IMR-90 (cell line): ENCODE measurements at regions not wholly inside any gene's neighbourhood (a gene's known extent, or its start where the extent isn't known, plus 50 kb on each side); places are given as distances from the start of the nearest gene placed in this dataset.

Experiments
- ATAC-seq: fragments of 200-7000 bp; cut with Tn5 transposase; 2 replicates; pipeline ENCODE4 v1.9.1; 2020; ENCODE audit warnings: low read depth, mild to moderate bottlenecking, moderate library complexity
- BruUV-seq: library from RNA; stranded (reverse); fragments of 400-500 nt; replicated peaks from 2 replicates; lab custom pipeline; 2021; lab: Mats Ljungman, UMichigan
- CTCF ChIA-PET: fragments of 300-600 bp; formaldehyde crosslinking; extraction: SDS; loops from one replicate; lab custom pipeline; 2021; ENCODE audit warnings: antibody characterized with exemption; lab: Yijun Ruan, JAX
- POLR2A ChIA-PET: fragments of 300-600 bp; sonication (Branson Sonifier 250); formaldehyde crosslinking; loops from one replicate; lab custom pipeline; 2022; ENCODE audit warnings: antibody characterized with exemption; ENCODE audit not compliant: unreplicated experiment; lab: Charles Lee
- DNase-seq: peaks from one replicate; pipeline ENCODE4 v3.0.0; 2013
- H2AFZ ChIP-seq: replicated peaks from 2 replicates; pipeline ENCODE3; 2013; ENCODE audit warnings: low read length, mild to moderate bottlenecking; ENCODE audit not compliant: poor library complexity
- H2AK5ac ChIP-seq: 2 replicates; pipeline ENCODE4 v1.6.1; 2013; ENCODE audit warnings: low read depth, low read length, inconsistent platforms
- H2AK9ac ChIP-seq: replicated peaks from 2 replicates; pipeline ENCODE3; 2013; ENCODE audit warnings: mild to moderate bottlenecking, low read depth, low read length, moderate library complexity; ENCODE audit not compliant: poor library complexity
- H2BK120ac ChIP-seq: 2 replicates; pipeline ENCODE4 v1.6.1; 2013; ENCODE audit warnings: low read depth, low read length, inconsistent platforms
- H2BK15ac ChIP-seq: 3 replicates; pipeline ENCODE4 v1.6.1; 2013; ENCODE audit warnings: low read depth, low read length, inconsistent platforms
- H2BK20ac ChIP-seq: 2 replicates; pipeline ENCODE4 v1.6.1; 2013; ENCODE audit warnings: low read depth, mild to moderate bottlenecking, inconsistent platforms, low read length, moderate library complexity
- H2BK5ac ChIP-seq: 2 replicates; pipeline ENCODE4 v1.6.1; 2013; ENCODE audit warnings: mild to moderate bottlenecking, low read depth, low read length, inconsistent platforms; ENCODE audit not compliant: poor library complexity, severe bottlenecking
- H3K14ac ChIP-seq: replicated peaks from 2 replicates; pipeline ENCODE4 v1.6.1; 2013; ENCODE audit warnings: low read depth, low read length, inconsistent platforms
- H3K18ac ChIP-seq: 2 replicates; pipeline ENCODE4 v1.6.1; 2013; ENCODE audit warnings: low read depth, low read length, control low read depth
- H3K23ac ChIP-seq: 2 replicates; pipeline ENCODE4 v1.6.1; 2013; ENCODE audit warnings: low read depth, low read length, inconsistent platforms
- H3K27ac ChIP-seq: 2 replicates; pipeline ENCODE4 v1.5.1; 2013; ENCODE audit warnings: mild to moderate bottlenecking, control low read depth, low read length; ENCODE audit not compliant: insufficient read depth
- H3K27me3 ChIP-seq: 2 replicates; pipeline ENCODE4 v1.6.1; 2013; ENCODE audit warnings: low read length; ENCODE audit not compliant: control insufficient read depth, insufficient read depth
- H3K36me3 ChIP-seq: 2 replicates; pipeline ENCODE4 v1.6.1; 2013; ENCODE audit warnings: low read length, mixed read lengths; ENCODE audit not compliant: control insufficient read depth, insufficient read depth
- H3K4ac ChIP-seq: 2 replicates; pipeline ENCODE4 v1.6.1; 2013; ENCODE audit warnings: low read depth, low read length, inconsistent platforms
- H3K4me1 ChIP-seq: 2 replicates; pipeline ENCODE4 v1.6.1; 2013; ENCODE audit warnings: low read length, mixed read lengths; ENCODE audit not compliant: control insufficient read depth, insufficient read depth
- H3K4me2 ChIP-seq: 2 replicates; pipeline ENCODE4 v1.6.1; 2013; ENCODE audit warnings: low read depth, mild to moderate bottlenecking, control low read depth, low read length, moderate library complexity
- H3K4me3 ChIP-seq: 2 replicates; pipeline ENCODE4 v1.5.1; 2013; ENCODE audit warnings: low read depth, mild to moderate bottlenecking, control low read depth, low read length, moderate library complexity; ENCODE audit not compliant: insufficient read depth
- H3K56ac ChIP-seq: 2 replicates; pipeline ENCODE4 v1.6.1; 2013; ENCODE audit warnings: low read length, inconsistent platforms; ENCODE audit not compliant: insufficient read depth; ENCODE audit errors: extremely low read depth
- H3K79me1 ChIP-seq, 2 experiments: 2 replicates each; pipeline ENCODE4 v1.6.1; 2013; ENCODE audit warnings: low read length in 2 of 2, inconsistent platforms in 1 of 2, low read depth in 1 of 2
- H3K9ac ChIP-seq: 2 replicates; pipeline ENCODE4 v1.6.1; 2013; ENCODE audit warnings: low read depth, low read length, control low read depth
- H3K9me1 ChIP-seq: 2 replicates; pipeline ENCODE4 v1.6.1; 2013; ENCODE audit warnings: low read length, inconsistent platforms; ENCODE audit not compliant: insufficient read depth
- H3K9me3 ChIP-seq: 2 replicates; pipeline ENCODE4 v1.6.1; 2013; ENCODE audit warnings: low read length; ENCODE audit not compliant: control insufficient read depth, insufficient read depth
- H4K20me1 ChIP-seq: 2 replicates; pipeline ENCODE4 v1.6.1; 2013; ENCODE audit warnings: low read length, inconsistent platforms; ENCODE audit not compliant: insufficient read depth
- H4K5ac ChIP-seq: 2 replicates; pipeline ENCODE4 v1.6.1; 2013; ENCODE audit warnings: mild to moderate bottlenecking, low read depth, low read length, control low read depth
- H4K8ac ChIP-seq, 2 experiments: 2 replicates each; pipeline ENCODE4 v1.6.1; 2013; ENCODE audit warnings: low read depth in 2 of 2, low read length in 2 of 2, control low read depth in 1 of 2, inconsistent platforms in 1 of 2
- H4K91ac ChIP-seq: 2 replicates; pipeline ENCODE4 v1.6.1; 2013; ENCODE audit warnings: low read depth, low read length, inconsistent platforms; ENCODE audit not compliant: insufficient read depth
- BHLHE40 ChIP-seq: fragments of 150-350 bp; IDR thresholded peaks from 2 replicates; pipeline ENCODE4 v1.6.1; 2016; ENCODE audit warnings: mild to moderate bottlenecking, low read depth, low read length
- CEBPB ChIP-seq: IDR thresholded peaks from 2 replicates; pipeline ENCODE4 v1.6.1; 2012; ENCODE audit warnings: low read depth, low read length, improper control_type of control experiment
- ELK1 ChIP-seq: fragments of 150-350 bp; IDR thresholded peaks from 2 replicates; pipeline ENCODE4 v1.6.1; 2016; ENCODE audit warnings: low read depth, mild to moderate bottlenecking, low read length, moderate library complexity, borderline replicate concordance
- FOS ChIP-seq: fragments of 150-350 bp; IDR thresholded peaks from 2 replicates; pipeline ENCODE4 v1.6.1; 2016; ENCODE audit warnings: low read depth, low read length
- MAFK ChIP-seq: IDR thresholded peaks from 2 replicates; pipeline ENCODE4 v1.6.1; 2012; ENCODE audit warnings: low read depth, low read length, improper control_type of control experiment
- MXI1 ChIP-seq: IDR thresholded peaks from 2 replicates; pipeline ENCODE4 v1.6.1; 2012; ENCODE audit warnings: low read depth, mild to moderate bottlenecking, low read length, moderate library complexity, borderline replicate concordance
- NFE2L2 ChIP-seq: fragments of 150-350 bp; IDR thresholded peaks from 2 replicates; pipeline ENCODE4 v1.6.1; 2016; ENCODE audit warnings: low read depth, mild to moderate bottlenecking, low read length
- RAD21 ChIP-seq: IDR thresholded peaks from 2 replicates; pipeline ENCODE4 v1.6.1; 2012; ENCODE audit warnings: low read length, improper control_type of control experiment
- RCOR1 ChIP-seq: IDR thresholded peaks from 2 replicates; pipeline ENCODE4 v1.6.1; 2012; ENCODE audit warnings: mild to moderate bottlenecking, low read length, improper control_type of control experiment; ENCODE audit not compliant: insufficient replicate concordance
- RFX5 ChIP-seq: IDR thresholded peaks from 2 replicates; pipeline ENCODE4 v1.8.0; 2012; ENCODE audit warnings: low read depth, mild to moderate bottlenecking, low read length, moderate library complexity
- SMC3 ChIP-seq: fragments of 150-350 bp; IDR thresholded peaks from 2 replicates; pipeline ENCODE4 v1.6.1; 2016; ENCODE audit warnings: low read depth, mild to moderate bottlenecking, antibody characterized with exemption, low read length, moderate library complexity
- WGBS, 2 experiments: methylation state at CpG; one replicate each; pipeline versions ENCODE4 v1.1.5 to v1.1.7; 2013; ENCODE audit warnings: missing lambda C conversion rate in 2 of 2; ENCODE audit not compliant: insufficient read length in 1 of 2; ENCODE audit errors: extremely low coverage in 2 of 2; 5-methylcytosine and 5-hydroxymethylcytosine counted together
- dilution Hi-C: fragments of 300-500 bp; cut with HindIII; formaldehyde crosslinking; loops from one replicate; pipeline ENCODE4 v1.14.3; 2018; ENCODE audit warnings: low sequenced_read_pairs; ENCODE audit not compliant: unreplicated experiment
- in situ Hi-C: fragments of 300-500 bp; cut with MboI; formaldehyde crosslinking; loops from 3 replicates; pipeline ENCODE4 v1.14.3; 2019; ENCODE audit warnings: low sequenced_read_pairs, inconsistent platforms, mixed read lengths
- intact Hi-C: fragments of 100-400 bp; cut with micrococcal nuclease; formaldehyde crosslinking; loops from 2 replicates; pipeline ENCODE4 v1.10.0; 2022
- TF ChIP-seq, protein P1 (sequence below): conservative IDR thresholded peaks from 2 replicates; pipeline ENCODE4 v1.5.1; 2012; ENCODE audit warnings: mild to moderate bottlenecking, low read depth, low read length, improper control_type of control experiment
- TF ChIP-seq, protein P2 (sequence below): fragments of 150-350 bp; IDR thresholded peaks from 2 replicates; pipeline ENCODE4 v1.6.1; 2017; ENCODE audit warnings: mild to moderate bottlenecking, antibody characterized with exemption, low read length, low read depth

DNA sequence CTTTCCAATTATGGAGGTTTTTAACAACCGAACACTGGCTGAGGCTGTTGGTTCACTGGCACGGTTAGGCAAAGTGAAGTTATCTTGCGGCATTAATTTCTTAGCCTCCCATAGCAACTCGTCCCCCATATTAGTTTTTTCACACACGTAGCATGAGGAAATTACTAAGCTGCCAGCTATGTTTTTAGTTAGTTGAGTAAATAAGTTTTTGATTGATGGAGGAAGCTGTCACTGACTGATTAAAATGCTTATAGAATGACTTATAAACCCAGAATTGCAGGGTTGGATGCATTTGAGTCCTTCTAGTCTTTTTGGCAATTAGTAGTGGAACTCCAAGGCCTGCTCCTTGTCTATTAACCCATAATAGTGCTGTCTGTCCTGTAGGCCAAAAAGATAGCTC, 97.1 kb downstream of the ALG10 start:
- Histone ChIP-seq H4K5ac (no peak overlapping the region), H3K9me3 (no peaks in the 10 kb centered on the region), H2AK9ac (no peak overlapping the region), H3K23ac (no peak overlapping the region), H4K91ac (no peak overlapping the region), H2BK5ac (no peak overlapping the region), H3K27me3 (no peaks in the 10 kb centered on the region), H3K14ac (no peak overlapping the region), H3K4me2 (no peak overlapping the region), H3K4ac (no peak overlapping the region), H3K4me3 (no peak overlapping the region), H3K9me1 (no peaks in the 10 kb centered on the region), H3K4me1 (no peaks in the 10 kb centered on the region), H3K79me1 (no peaks in the 10 kb centered on the region), H2BK20ac (no peak overlapping the region), H3K56ac (no peak overlapping the region), H2BK120ac (no peak overlapping the region), H2BK15ac (no peak overlapping the region), H3K18ac (no peak overlapping the region), H2AFZ (no peak overlapping the region), H3K27ac (no peak overlapping the region), H2AK5ac (no peak overlapping the region), H3K36me3 (no peaks in the 10 kb centered on the region), H3K9ac (no peak overlapping the region), H4K20me1 (no peaks in the 10 kb centered on the region), H4K8ac (no peak overlapping the region)
- ChIA-PET POLR2A (no interaction called here), CTCF (no interaction called here)
- WGBS, 2 experiments = no CpG with 5 or more reads among the region's 5 CpGs
- BruUV-seq = no TSS peak
- intact Hi-C loops = no loop called here
- in situ Hi-C loops = no loop called here
- ATAC-seq = no peak
- DNase-seq = no peak
- dilution Hi-C loops = no loop called here
- TF ChIP-seq RCOR1 (no peak), RAD21 (no peak), SMC3 (no peak), CEBPB (no peak), FOS (no peak), ELK1 (no peak), BHLHE40 (no peak), RFX5 (no peak), MXI1 (no peak), MAFK (no peak), NFE2L2 (no peak)
- TF ChIP-seq, protein P1, sequence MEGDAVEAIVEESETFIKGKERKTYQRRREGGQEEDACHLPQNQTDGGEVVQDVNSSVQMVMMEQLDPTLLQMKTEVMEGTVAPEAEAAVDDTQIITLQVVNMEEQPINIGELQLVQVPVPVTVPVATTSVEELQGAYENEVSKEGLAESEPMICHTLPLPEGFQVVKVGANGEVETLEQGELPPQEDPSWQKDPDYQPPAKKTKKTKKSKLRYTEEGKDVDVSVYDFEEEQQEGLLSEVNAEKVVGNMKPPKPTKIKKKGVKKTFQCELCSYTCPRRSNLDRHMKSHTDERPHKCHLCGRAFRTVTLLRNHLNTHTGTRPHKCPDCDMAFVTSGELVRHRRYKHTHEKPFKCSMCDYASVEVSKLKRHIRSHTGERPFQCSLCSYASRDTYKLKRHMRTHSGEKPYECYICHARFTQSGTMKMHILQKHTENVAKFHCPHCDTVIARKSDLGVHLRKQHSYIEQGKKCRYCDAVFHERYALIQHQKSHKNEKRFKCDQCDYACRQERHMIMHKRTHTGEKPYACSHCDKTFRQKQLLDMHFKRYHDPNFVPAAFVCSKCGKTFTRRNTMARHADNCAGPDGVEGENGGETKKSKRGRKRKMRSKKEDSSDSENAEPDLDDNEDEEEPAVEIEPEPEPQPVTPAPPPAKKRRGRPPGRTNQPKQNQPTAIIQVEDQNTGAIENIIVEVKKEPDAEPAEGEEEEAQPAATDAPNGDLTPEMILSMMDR = no peak
- TF ChIP-seq, protein P2, sequence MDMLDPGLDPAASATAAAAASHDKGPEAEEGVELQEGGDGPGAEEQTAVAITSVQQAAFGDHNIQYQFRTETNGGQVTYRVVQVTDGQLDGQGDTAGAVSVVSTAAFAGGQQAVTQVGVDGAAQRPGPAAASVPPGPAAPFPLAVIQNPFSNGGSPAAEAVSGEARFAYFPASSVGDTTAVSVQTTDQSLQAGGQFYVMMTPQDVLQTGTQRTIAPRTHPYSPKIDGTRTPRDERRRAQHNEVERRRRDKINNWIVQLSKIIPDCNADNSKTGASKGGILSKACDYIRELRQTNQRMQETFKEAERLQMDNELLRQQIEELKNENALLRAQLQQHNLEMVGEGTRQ = no peak
